K562 (cell line): ENCODE measurements at regions not wholly inside any gene's neighbourhood (a gene's known extent, or its start where the extent isn't known, plus 50 kb on each side); places are given as distances from the start of the nearest gene placed in this dataset.

Experiments used
- ATAC-seq: fragments of 200-7000 bp; cut with Tn5 transposase; 3 replicates; pipeline ENCODE4 v1.9.1; 2020; ENCODE audit warnings: moderate library complexity
- BruUV-seq: library from RNA; stranded (reverse); fragments of 400-500 nt; replicated peaks from 2 replicates; lab custom pipeline; 2021; lab: Mats Ljungman, UMichigan
- CTCF ChIA-PET: fragments of 300-600 bp; formaldehyde crosslinking; extraction: SDS; loops from one replicate; lab custom pipeline; 2021; ENCODE audit warnings: low intra/inter-chr PET ratio; lab: Yijun Ruan, JAX
- POLR2A ChIA-PET: fragments of 300-600, 350-650 bp; sonication (Branson Sonifier 250); formaldehyde crosslinking; extraction: SDS; loops from one replicate; lab custom pipeline; 2021; ENCODE audit warnings: antibody characterized with exemption, inconsistent platforms; lab: Yijun Ruan, JAX
- DNase-seq, 4 experiments: peaks; one replicate each; pipeline versions ENCODE4 v3.0.0 to v3.0.0-alpha.2; 2011 to 2018; ENCODE audit warnings: low spot score in 3 of 4, mixed read lengths in 3 of 4; ENCODE audit errors: extremely low read depth in 1 of 4
- FAIRE-seq: peaks from 2 replicates; lab custom pipeline; 2011; peaks lifted over from hg19 to GRCh38; lab: Jason Lieb, UNC
- H2AFZ ChIP-seq: 2 replicates; pipeline ENCODE4 v1.6.0; 2011; ENCODE audit warnings: low read depth, low read length, control low read depth, inconsistent platforms
- H3K27ac ChIP-seq: fragments of 200-600 bp; 3 replicates; pipeline ENCODE4 v1.8.0; 2011; ENCODE audit warnings: low read depth, mild to moderate bottlenecking, control low read depth, inconsistent platforms, low read length, moderate library complexity, mixed read lengths; ENCODE audit errors: extremely low read depth
- H3K27me3 ChIP-seq, 2 experiments: fragments of 300-600 bp in 1 of 2; 2 replicates in 1 of 2; 3 replicates in 1 of 2; pipeline versions ENCODE4 v1.6.0 to v1.8.0; 2011; ENCODE audit warnings: inconsistent platforms in 2 of 2, low read length in 2 of 2, mild to moderate bottlenecking in 1 of 2, mixed read lengths in 1 of 2, moderate library complexity in 1 of 2; ENCODE audit not compliant: control insufficient read depth in 2 of 2, insufficient read depth in 2 of 2
- H3K36me3 ChIP-seq: fragments of 300-600 bp; 3 replicates; pipeline ENCODE4 v1.8.0; 2011; ENCODE audit warnings: mild to moderate bottlenecking, low read length, inconsistent platforms; ENCODE audit not compliant: control insufficient read depth, insufficient read depth
- H3K4me1 ChIP-seq, 2 experiments: fragments of 200-600 bp in 1 of 2; replicated peaks in 1 of 2; 2 replicates in 1 of 2; 3 replicates in 1 of 2; pipeline versions ENCODE4 v1.5.1 to v1.8.0; 2011; ENCODE audit warnings: inconsistent platforms in 2 of 2, low read length in 2 of 2, mild to moderate bottlenecking in 1 of 2, mixed read lengths in 1 of 2, moderate library complexity in 1 of 2; ENCODE audit not compliant: control insufficient read depth in 2 of 2, insufficient read depth in 2 of 2
- H3K4me2 ChIP-seq: 2 replicates; pipeline ENCODE4 v1.6.1; 2011; ENCODE audit warnings: low read length, control low read depth, inconsistent platforms, mixed read lengths; ENCODE audit not compliant: insufficient read depth
- H3K4me3 ChIP-seq: fragments of 200-600 bp; sonication (generic), shearing (Covaris generic); 2 replicates; pipeline ENCODE4 v1.5.1; 2016; ENCODE audit warnings: control low read depth, inconsistent platforms
- H3K79me2 ChIP-seq: fragments of 200-600 bp; 3 replicates; pipeline ENCODE4 v1.8.0; 2011; ENCODE audit warnings: low read length, inconsistent platforms; ENCODE audit not compliant: control insufficient read depth, insufficient read depth
- H3K9ac ChIP-seq, 2 experiments: 2 replicates each; pipeline versions ENCODE4 v1.6.0 to v1.6.1; 2011; ENCODE audit warnings: low read depth in 2 of 2, low read length in 2 of 2, control low read depth in 1 of 2, inconsistent platforms in 1 of 2, mild to moderate bottlenecking in 1 of 2, mixed read lengths in 1 of 2; ENCODE audit not compliant: insufficient read depth in 1 of 2
- H3K9me1 ChIP-seq: one replicate; pipeline ENCODE4 v1.6.0; 2011; ENCODE audit warnings: inconsistent platforms, mild to moderate bottlenecking, low read length, moderate library complexity; ENCODE audit not compliant: control insufficient read depth, insufficient read depth
- H3K9me3 ChIP-seq: replicated peaks from 2 replicates; pipeline ENCODE4 v1.5.1; 2011; ENCODE audit warnings: low read depth, low read length, inconsistent platforms; ENCODE audit not compliant: control insufficient read depth, insufficient read depth
- H4K20me1 ChIP-seq: replicated peaks from 2 replicates; pipeline ENCODE4 v1.6.1; 2011; ENCODE audit warnings: low read length, inconsistent platforms, mixed read lengths; ENCODE audit not compliant: control insufficient read depth, insufficient read depth
- ATF7 ChIP-seq: fragments of 450-650 bp; IDR thresholded peaks from 2 replicates; pipeline ENCODE4 v1.7.1; 2014; ENCODE audit warnings: mild to moderate bottlenecking, moderate library complexity
- BRCA1 ChIP-seq, 2 experiments: fragments of 450-650 bp in 1 of 2; sonication (generic) in 1 of 2; formaldehyde crosslinking in 1 of 2; IDR thresholded peaks; 2 replicates each; pipeline versions ENCODE4 v1.5.0 to v1.6.1; 2017 to 2020; ENCODE audit warnings: mild to moderate bottlenecking in 1 of 2, missing genetic modification reagents in 1 of 2
- E2F4 ChIP-seq: sonication (generic); formaldehyde crosslinking; IDR thresholded peaks from 2 replicates; pipeline ENCODE4 v1.8.0; 2022; ENCODE audit warnings: mild to moderate bottlenecking, low read depth, missing genetic modification reagents
- FIP1L1 ChIP-seq: fragments of 200-400 bp; formaldehyde crosslinking; IDR thresholded peaks from 2 replicates; pipeline ENCODE4 v1.6.1; 2018; ENCODE audit warnings: mild to moderate bottlenecking, low read depth, low read length; ENCODE audit not compliant: poor library complexity, severe bottlenecking
- HDAC8 ChIP-seq: fragments of 450-650 bp; IDR thresholded peaks from 2 replicates; pipeline ENCODE4 v1.6.1; 2016; ENCODE audit warnings: mild to moderate bottlenecking, missing genetic modification characterization, moderate library complexity, missing compliant biosample characterization
- KDM5B ChIP-seq: fragments of 200-600 bp; sonication (generic); IDR thresholded peaks from 2 replicates; pipeline ENCODE4 v1.6.1; 2012; ENCODE audit warnings: low read depth, mild to moderate bottlenecking, moderate library complexity, low read length, control low read depth, inconsistent platforms; ENCODE audit not compliant: insufficient replicate concordance
- KHSRP ChIP-seq: fragments of 450-650 bp; IDR thresholded peaks from 2 replicates; pipeline ENCODE4 v1.6.1; 2017
- MXD1 ChIP-seq: fragments of 250-450 bp; sonication (Bioruptor Pico); IDR thresholded peaks from 2 replicates; pipeline ENCODE4 v1.8.0; 2021; ENCODE audit warnings: borderline replicate concordance, mild to moderate bottlenecking, moderate library complexity; ENCODE audit not compliant: poor library complexity, severe bottlenecking
- NFE2 ChIP-seq: IDR thresholded peaks from 2 replicates; pipeline ENCODE4 v1.6.1; 2014; ENCODE audit warnings: antibody characterized with exemption, low read depth
- POLR2B ChIP-seq: fragments of 450-650 bp; IDR thresholded peaks from 2 replicates; pipeline ENCODE4 v1.6.1; 2018; ENCODE audit warnings: low read depth; ENCODE audit not compliant: partially characterized antibody
- SAFB ChIP-seq: fragments of 200-400 bp; formaldehyde crosslinking; IDR thresholded peaks from 2 replicates; pipeline ENCODE4 v1.6.1; 2017; ENCODE audit warnings: low read depth, low read length, borderline replicate concordance
- SRSF3 ChIP-seq: fragments of 200-400 bp; formaldehyde crosslinking; IDR thresholded peaks from 2 replicates; pipeline ENCODE4 v1.6.1; 2016; ENCODE audit warnings: mild to moderate bottlenecking, low read length, moderate library complexity; ENCODE audit not compliant: insufficient read depth
- SUPT5H ChIP-seq: fragments of 450-650 bp; IDR thresholded peaks from 2 replicates; pipeline ENCODE4 v1.6.1; 2016
- ZNF174 ChIP-seq: fragments of 250-450 bp; sonication (Bioruptor Pico); IDR thresholded peaks from 2 replicates; pipeline ENCODE4 v1.4.0; 2020; ENCODE audit warnings: mild to moderate bottlenecking
- ZNF212 ChIP-seq: fragments of 450-650 bp; formaldehyde crosslinking; IDR thresholded peaks from 2 replicates; pipeline ENCODE4 v1.4.0; 2020; ENCODE audit warnings: mild to moderate bottlenecking
- ZNF75A ChIP-seq: fragments of 450-650 bp; formaldehyde crosslinking; IDR thresholded peaks from 2 replicates; pipeline ENCODE4 v1.4.0; 2020; ENCODE audit warnings: mild to moderate bottlenecking
- WGBS: fragments of 100-300 bp; shearing (Covaris generic); methylation state at CpG from one replicate; pipeline ENCODE4 v1.1.6; 2016; ENCODE audit warnings: low coverage, mixed read lengths; ENCODE audit not compliant: insufficient coverage; ENCODE audit errors: missing lambda C conversion rate; 5-methylcytosine and 5-hydroxymethylcytosine counted together
- in situ Hi-C: fragments of 300-500 bp; cut with MboI; formaldehyde crosslinking; loops from 4 replicates; pipeline ENCODE4 v1.15.0; 2018; ENCODE audit warnings: inconsistent platforms, mixed read lengths
- intact Hi-C: fragments of 100-400 bp; cut with micrococcal nuclease; formaldehyde crosslinking; loops from 2 replicates; pipeline ENCODE4 v1.14.2; 2022
- TF ChIP-seq, protein P1 (sequence below): fragments of 250-450 bp; sonication (Bioruptor Pico); IDR thresholded peaks from 2 replicates; pipeline ENCODE4 v1.8.0; 2021; ENCODE audit warnings: moderate library complexity, mild to moderate bottlenecking, inconsistent platforms

GRCh38 chr9:79004032-79004431, 567.7 kb upstream of the TLE4 start:
- Histone ChIP-seq H3K27ac (no peak overlapping the region), H3K9ac (no peak overlapping the region), H3K9me3 (no peaks in the 10 kb centered on the region), H3K27me3 (no peaks in the 10 kb centered on the region), H3K36me3 (no peaks in the 10 kb centered on the region), H3K79me2 (no peaks in the 10 kb centered on the region), H3K4me1 (no peaks in the 10 kb centered on the region), H2AFZ (no peak overlapping the region), H3K4me2 (no peak overlapping the region), H4K20me1 (no peaks in the 10 kb centered on the region), H3K4me3 (no peak overlapping the region), H3K9me1 (no peaks in the 10 kb centered on the region)
- POLR2A ChIA-PET: no interaction called here
- no TSS peak for BruUV-seq
- intact Hi-C loops: no loop called here
- in situ Hi-C loops: no loop called here
- DNase-seq (no peak), ATAC-seq (no peak), FAIRE-seq (no peak)
- CTCF ChIA-PET: no interaction called here
- WGBS: 0% methylated on average over 4 of the region's 4 CpGs
- TF ChIP-seq MXD1 (no peak), HDAC8 (tag) (no peak), ZNF75A (CRISPR knock-in tag) (no peak), SRSF3 (no peak), BRCA1 (IDR thresholded peaks at IDR 0.05) (no peak), BRCA1 (CRISPR knock-in tag; IDR thresholded peaks at IDR 0.05) (no peak), NFE2 (no peak), SAFB (no peak), SUPT5H (no peak), E2F4 (CRISPR knock-in tag) (no peak), KDM5B (no peak), FIP1L1 (no peak), POLR2B (no peak), ZNF174 (CRISPR knock-in tag) (no peak), ZNF212 (CRISPR knock-in tag) (no peak), KHSRP (no peak), ATF7 (no peak)
- TF ChIP-seq, protein P1, sequence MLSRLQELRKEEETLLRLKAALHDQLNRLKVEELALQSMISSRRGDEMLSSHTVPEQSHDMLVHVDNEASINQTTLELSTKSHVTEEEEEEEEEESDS (CRISPR knock-in tag): no peak
